H54 (cell line): ENCODE measurements at regions not wholly inside any gene's neighbourhood (a gene's known extent, or its start where the extent isn't known, plus 50 kb on each side); places are given as distances from the start of the nearest gene placed in this dataset.

ENCODE experiments used
- DNase-seq: peaks from one replicate; pipeline ENCODE4 v3.0.0; 2011; ENCODE audit warnings: low spot score, mixed read lengths; ENCODE audit not compliant: insufficient read length
- FAIRE-seq: peaks from 3 replicates; lab custom pipeline; 2011; peaks lifted over from hg19 to GRCh38; lab: Jason Lieb, UNC
- POLR2A ChIP-seq: IDR thresholded peaks from 2 replicates; pipeline ENCODE4 v1.6.1; 2011; ENCODE audit warnings: low read depth, mild to moderate bottlenecking, low read length

- FAIRE-seq (no peak), DNase-seq (no peak)
- TF ChIP-seq POLR2A, result no peak
Measured at GRCh38 chr22:49073873-49074417, 753.7 kb downstream of the BRD1 start.

- no peak for DNase-seq
- FAIRE-seq, result no peak
- no peak for TF ChIP-seq POLR2A
Measured at GRCh38 chr22:49072996-49073645, 754.6 kb downstream of the BRD1 start.

GRCh38 chr22:49070501-49070900 is 757.2 kb downstream of the BRD1 start:
- no peak for DNase-seq
- no peak for FAIRE-seq
- TF ChIP-seq POLR2A, result no peak

- no peak for TF ChIP-seq POLR2A
- no peak for FAIRE-seq
- no peak for DNase-seq
Measured at GRCh38 chr22:49068861-49069500, 758.7 kb downstream of the BRD1 start.

- TF ChIP-seq POLR2A, result no peak
- no peak for FAIRE-seq
- DNase-seq, result no peak
Measured at GRCh38 chr22:49067504-49067903, 760.2 kb downstream of the BRD1 start.

GRCh38 chr22:49066619-49067018 is 761.1 kb downstream of the BRD1 start:
- no peak for TF ChIP-seq POLR2A
- FAIRE-seq (no peak), DNase-seq (no peak)

- DNase-seq, result no peak
- no peak for TF ChIP-seq POLR2A
- no peak for FAIRE-seq
Measured at GRCh38 chr22:49064836-49065235, 762.8 kb downstream of the BRD1 start.

GRCh38 chr22:49063545-49063890 is 764.2 kb downstream of the BRD1 start:
- DNase-seq (no peak), FAIRE-seq (no peak)
- TF ChIP-seq POLR2A, result no peak

GRCh38 chr22:49062802-49063544 is 764.7 kb downstream of the BRD1 start:
- FAIRE-seq, result no peak

GRCh38 chr22:49062155-49062801 is 765.4 kb downstream of the BRD1 start:
- FAIRE-seq, result no peak
- TF ChIP-seq POLR2A, result no peak
- DNase-seq, result no peak

More at GRCh38 chr22:49062802-49063544, 764.7 kb downstream of the BRD1 start:
- TF ChIP-seq POLR2A, result no peak
- no peak for DNase-seq

GRCh38 chr22:49057910-49058309 is 769.8 kb downstream of the BRD1 start:
- TF ChIP-seq POLR2A, result no peak
- DNase-seq (no peak), FAIRE-seq (no peak)

- DNase-seq (no peak), FAIRE-seq (no peak)
- no peak for TF ChIP-seq POLR2A
Measured at GRCh38 chr22:49056301-49056700, 771.4 kb downstream of the BRD1 start.

GRCh38 chr22:49055406-49055805 is 772.3 kb downstream of the BRD1 start:
- no peak for DNase-seq
- FAIRE-seq, result no peak
- no peak for TF ChIP-seq POLR2A

GRCh38 chr22:49053578-49053977 is 774.1 kb downstream of the BRD1 start:
- DNase-seq, result no peak
- FAIRE-seq, result no peak
- TF ChIP-seq POLR2A, result no peak

GRCh38 chr22:49052560-49052959 is 775.1 kb downstream of the BRD1 start:
- FAIRE-seq (no peak), DNase-seq (no peak)
- TF ChIP-seq POLR2A, result no peak
